CD4-positive, alpha-beta memory T cell (primary cell): ENCODE measurements at regions not wholly inside any gene's neighbourhood (a gene's known extent, or its start where the extent isn't known, plus 50 kb on each side); places are given as distances from the start of the nearest gene placed in this dataset.
"Not testable (repeated sequence)": the region's sequence is repeated elsewhere in the genome, so short reads cannot be mapped to it uniquely, and the experiment has no call there.

Experiments
- CTCF ChIA-PET: fragments of 350-600 bp; sonication (Branson Sonifier 250); formaldehyde crosslinking; loops from one replicate; lab custom pipeline; 2021; ENCODE audit warnings: inconsistent platforms; ENCODE audit not compliant: partially characterized antibody; lab: Charles Lee
- POLR2A ChIA-PET: fragments of 350-600 bp; sonication (Branson Sonifier 250); formaldehyde crosslinking; loops from one replicate; lab custom pipeline; 2021; ENCODE audit not compliant: partially characterized antibody; lab: Charles Lee
- DNase-seq, 5 donors: peaks; one replicate each; pipeline versions ENCODE4 v3.0.0 to v3.0.0-alpha.2; 2020 to 2022; ENCODE audit warnings: mixed read lengths in 1 of 5
- H3K27ac ChIP-seq: one replicate; pipeline ENCODE4 v1.7.0; 2013; ENCODE audit warnings: low read depth, low read length
- H3K27me3 ChIP-seq: 2 replicates; pipeline ENCODE4 v1.7.0; 2013; ENCODE audit warnings: mild to moderate bottlenecking, low read length, moderate library complexity; ENCODE audit not compliant: insufficient read depth
- H3K36me3 ChIP-seq: 2 replicates; pipeline ENCODE4 v1.7.0; 2013; ENCODE audit warnings: mild to moderate bottlenecking, low read length, moderate library complexity; ENCODE audit not compliant: insufficient read depth
- H3K4me1 ChIP-seq: 2 replicates; pipeline ENCODE4 v1.7.0; 2013; ENCODE audit warnings: mild to moderate bottlenecking, low read length, moderate library complexity; ENCODE audit not compliant: insufficient read depth
- H3K4me3 ChIP-seq, 2 donors: one replicate each; pipeline ENCODE4 v1.7.0; 2013; ENCODE audit warnings: low read length in 2 of 2, mild to moderate bottlenecking in 1 of 2
- H3K9me3 ChIP-seq, 2 donors: one replicate each; pipeline ENCODE4 v1.7.0; 2013; ENCODE audit warnings: low read length in 2 of 2, control low read depth in 1 of 2; ENCODE audit not compliant: control insufficient read depth in 1 of 2
- H3K27ac Mint-ChIP-seq, 7 donors: one replicate each; pipeline ENCODE4 v1.8.0; 2020 to 2021; ENCODE audit warnings: mixed read lengths in 7 of 7, mild to moderate bottlenecking in 6 of 7, inconsistent platforms in 3 of 7, moderate library complexity in 3 of 7
- H3K27me3 Mint-ChIP-seq, 2 donors: one replicate each; pipeline ENCODE4 v1.8.0; 2020 to 2021; ENCODE audit warnings: mixed read lengths in 2 of 2
- H3K36me3 Mint-ChIP-seq, 2 donors: one replicate each; pipeline ENCODE4 v1.8.0; 2020 to 2021; ENCODE audit warnings: mixed read lengths in 2 of 2, inconsistent platforms in 1 of 2, mild to moderate bottlenecking in 1 of 2
- H3K4me1 Mint-ChIP-seq, 4 donors: one replicate each; pipeline ENCODE4 v1.8.0; 2020 to 2021; ENCODE audit warnings: mixed read lengths in 4 of 4, mild to moderate bottlenecking in 1 of 4
- H3K4me3 Mint-ChIP-seq, 8 donors: one replicate each; pipeline ENCODE4 v1.8.0; 2020 to 2021; ENCODE audit warnings: mixed read lengths in 8 of 8, mild to moderate bottlenecking in 7 of 8, moderate library complexity in 6 of 8, inconsistent platforms in 3 of 8
- H3K9me3 Mint-ChIP-seq, 8 donors: one replicate each; pipeline ENCODE4 v1.8.0; 2020 to 2021; ENCODE audit warnings: mixed read lengths in 8 of 8, mild to moderate bottlenecking in 5 of 8, inconsistent platforms in 3 of 8, moderate library complexity in 1 of 8
- intact Hi-C: fragments of 100-400 bp; cut with micrococcal nuclease; formaldehyde crosslinking; loops from one replicate; pipeline ENCODE4 v1.15.1; 2023

- H3K27ac Mint-ChIP-seq, H3K4me1 Mint-ChIP-seq, CTCF ChIA-PET, H3K4me3 ChIP-seq, H3K4me1 ChIP-seq, H3K4me3 Mint-ChIP-seq, H3K27me3 Mint-ChIP-seq, H3K9me3 ChIP-seq, POLR2A ChIA-PET, H3K27ac ChIP-seq, H3K36me3 ChIP-seq, DNase-seq, intact Hi-C loops, H3K9me3 Mint-ChIP-seq, H3K36me3 Mint-ChIP-seq, H3K27me3 ChIP-seq: not testable (repeated sequence)
These were observed 130.7 kb downstream of the SEPTIN7 start for GRCh38 chr7:35931551-35931950.

GRCh38 chr7:35940695-35941094 is 139.8 kb downstream of the SEPTIN7 start:
- H3K27ac ChIP-seq, H3K36me3 Mint-ChIP-seq, H3K27ac Mint-ChIP-seq, H3K4me1 ChIP-seq, H3K4me1 Mint-ChIP-seq, POLR2A ChIA-PET, H3K36me3 ChIP-seq, CTCF ChIA-PET, H3K9me3 ChIP-seq, H3K4me3 ChIP-seq, H3K4me3 Mint-ChIP-seq, intact Hi-C loops, H3K27me3 ChIP-seq, H3K9me3 Mint-ChIP-seq, H3K27me3 Mint-ChIP-seq, DNase-seq: not testable (repeated sequence)

GRCh38 chr7:35945621-35946020 is 144.8 kb downstream of the SEPTIN7 start:
- DNase-seq, H3K4me1 Mint-ChIP-seq, H3K4me3 ChIP-seq, H3K27me3 Mint-ChIP-seq, POLR2A ChIA-PET, H3K36me3 ChIP-seq, H3K27me3 ChIP-seq, intact Hi-C loops, H3K4me3 Mint-ChIP-seq, CTCF ChIA-PET, H3K9me3 ChIP-seq, H3K27ac Mint-ChIP-seq, H3K9me3 Mint-ChIP-seq, H3K36me3 Mint-ChIP-seq, H3K27ac ChIP-seq, H3K4me1 ChIP-seq: not testable (repeated sequence)

GRCh38 chr7:35955735-35956134 is 154.9 kb downstream of the SEPTIN7 start:
- H3K9me3 Mint-ChIP-seq, H3K4me3 Mint-ChIP-seq, POLR2A ChIA-PET, H3K4me1 ChIP-seq, H3K27ac Mint-ChIP-seq, H3K9me3 ChIP-seq, H3K27me3 ChIP-seq, H3K4me1 Mint-ChIP-seq, H3K4me3 ChIP-seq, H3K36me3 Mint-ChIP-seq, intact Hi-C loops, CTCF ChIA-PET, DNase-seq, H3K27ac ChIP-seq, H3K27me3 Mint-ChIP-seq, H3K36me3 ChIP-seq: not testable (repeated sequence)

GRCh38 chr7:35956988-35957387 is 156.1 kb downstream of the SEPTIN7 start:
- H3K4me3 ChIP-seq, H3K9me3 ChIP-seq, H3K27ac Mint-ChIP-seq, H3K27me3 Mint-ChIP-seq, POLR2A ChIA-PET, H3K27me3 ChIP-seq, intact Hi-C loops, H3K4me1 Mint-ChIP-seq, H3K36me3 Mint-ChIP-seq, H3K4me3 Mint-ChIP-seq, H3K36me3 ChIP-seq, H3K9me3 Mint-ChIP-seq, H3K27ac ChIP-seq, DNase-seq, H3K4me1 ChIP-seq: not testable (repeated sequence)
- CTCF ChIA-PET = interaction anchor here (1.8 kb wide), 1 partner anchor 14 kb away, joined by 5 read pairs; no protein-coding TSS in a partner anchor

- H3K9me3 Mint-ChIP-seq, H3K9me3 ChIP-seq, intact Hi-C loops, H3K4me1 ChIP-seq, H3K4me1 Mint-ChIP-seq, H3K4me3 Mint-ChIP-seq, H3K27ac ChIP-seq, H3K27me3 Mint-ChIP-seq, DNase-seq, H3K36me3 ChIP-seq, POLR2A ChIA-PET, H3K27ac Mint-ChIP-seq, H3K4me3 ChIP-seq, H3K27me3 ChIP-seq, CTCF ChIA-PET, H3K36me3 Mint-ChIP-seq: not testable (repeated sequence)
These were observed 160.4 kb downstream of the SEPTIN7 start for GRCh38 chr7:35961260-35961659.

- H3K9me3 ChIP-seq, H3K4me1 Mint-ChIP-seq, H3K27ac ChIP-seq, H3K4me1 ChIP-seq, H3K4me3 Mint-ChIP-seq, H3K36me3 ChIP-seq, H3K27ac Mint-ChIP-seq, H3K9me3 Mint-ChIP-seq, H3K27me3 ChIP-seq, POLR2A ChIA-PET, H3K36me3 Mint-ChIP-seq, DNase-seq, CTCF ChIA-PET, H3K27me3 Mint-ChIP-seq, intact Hi-C loops, H3K4me3 ChIP-seq: not testable (repeated sequence)
These were observed 161.8 kb downstream of the SEPTIN7 start for GRCh38 chr7:35962607-35963006.

- ChIA-PET POLR2A (no interaction called here), CTCF (no interaction called here)
- H3K4me1 Mint-ChIP-seq = peaks cover 0 to 5% (median 4%) of the 10 kb centered on the region in 4 donors
- peaks cover 13% of the 10 kb centered on the region in 2 donors for H3K27me3 Mint-ChIP-seq
- Histone ChIP-seq H3K4me3 (no peak overlapping the region), H3K9me3 (no peaks in the 10 kb centered on the region), H3K27me3 (peaks cover 5% of the 10 kb centered on the region), H3K36me3 (no peaks in the 10 kb centered on the region), H3K4me1 (peaks cover 4% of the 10 kb centered on the region), H3K27ac (no peak overlapping the region)
- intact Hi-C loops = no loop called here
- peak overlapping the region in 1 of 7 donors; percentile 22 for H3K27ac Mint-ChIP-seq
- no peak for DNase-seq
- H3K9me3 Mint-ChIP-seq = no peaks in the 10 kb centered on the region
- no peaks in the 10 kb centered on the region for H3K36me3 Mint-ChIP-seq
- no peak overlapping the region for H3K4me3 Mint-ChIP-seq
These were observed 166.7 kb downstream of the SEPTIN7 start for GRCh38 chr7:35967366-35968139.
